Colonic mucosa (tissue), 4 donors: ENCODE measurements at regions not wholly inside any gene's neighbourhood (a gene's known extent, or its start where the extent isn't known, plus 50 kb on each side); places are given as distances from the start of the nearest gene placed in this dataset.

Experiments used
- DNase-seq: peaks from one replicate; pipeline ENCODE4 v3.0.0-alpha.2; 2020
- H3K27ac ChIP-seq: fragments of 200-600 bp; one replicate; pipeline ENCODE4 v1.8.0; 2021
- H3K27me3 ChIP-seq: fragments of 200-600 bp; one replicate; pipeline ENCODE4 v1.8.0; 2021
- H3K36me3 ChIP-seq: fragments of 200-600 bp; one replicate; pipeline ENCODE4 v1.8.0; 2021
- H3K4me1 ChIP-seq: fragments of 200-600 bp; one replicate; pipeline ENCODE4 v1.8.0; 2021; ENCODE audit warnings: mild to moderate bottlenecking
- H3K4me3 ChIP-seq: fragments of 200-600 bp; one replicate; pipeline ENCODE4 v1.8.0; 2021
- H3K9ac ChIP-seq, 2 donors: one replicate each; pipeline ENCODE4 v1.7.0; 2013; ENCODE audit warnings: control low read depth in 2 of 2, low read depth in 2 of 2, low read length in 2 of 2
- H3K9me3 ChIP-seq: fragments of 200-600 bp; one replicate; pipeline ENCODE4 v1.8.0; 2021
- CTCF ChIP-seq: fragments of 200-600 bp; IDR thresholded peaks from one replicate; pipeline ENCODE4 v1.8.0; 2022; ENCODE audit warnings: antibody characterized with exemption, mild to moderate bottlenecking
- intact Hi-C: fragments of 100-400 bp; cut with DNase I; formaldehyde crosslinking; loops from one replicate; pipeline ENCODE4 v1.14.1; 2022
- donor health status: healthy.
- donor health status: DM: no; HTN: no; CAD: no.
- donor health status: DM: no; HTN: no; CAD: no.

- no peak overlapping the region for H3K27ac ChIP-seq
- no peaks in the 10 kb centered on the region for H3K9me3 ChIP-seq
- H3K36me3 ChIP-seq = no peaks in the 10 kb centered on the region
- DNase-seq = no peak
- no peaks in the 10 kb centered on the region for H3K4me1 ChIP-seq
- H3K4me3 ChIP-seq = no peak overlapping the region
- no peak overlapping the region for H3K9ac ChIP-seq
- no peak for TF ChIP-seq CTCF
- no peaks in the 10 kb centered on the region for H3K27me3 ChIP-seq
- intact Hi-C loops = no loop called here
Observed at GRCh38 chr5:6236858-6237481, 141.4 kb downstream of the MED10 start.

- H3K36me3 ChIP-seq = no peaks in the 10 kb centered on the region
- H3K27me3 ChIP-seq = no peaks in the 10 kb centered on the region
- H3K9ac ChIP-seq = no peak overlapping the region
- H3K27ac ChIP-seq = no peak overlapping the region
- H3K4me3 ChIP-seq = no peak overlapping the region
- intact Hi-C loops = no loop called here
- no peaks in the 10 kb centered on the region for H3K9me3 ChIP-seq
- no peaks in the 10 kb centered on the region for H3K4me1 ChIP-seq
- TF ChIP-seq CTCF = no peak
- no peak for DNase-seq
Observed at GRCh38 chr5:6236170-6236793, 142.1 kb downstream of the MED10 start.

- no peaks in the 10 kb centered on the region for H3K4me1 ChIP-seq
- H3K27ac ChIP-seq = no peak overlapping the region
- intact Hi-C loops = no loop called here
- H3K36me3 ChIP-seq = no peaks in the 10 kb centered on the region
- H3K27me3 ChIP-seq = no peaks in the 10 kb centered on the region
- no peaks in the 10 kb centered on the region for H3K9me3 ChIP-seq
- no peak for TF ChIP-seq CTCF
- H3K9ac ChIP-seq = no peak overlapping the region
- no peak for DNase-seq
- no peak overlapping the region for H3K4me3 ChIP-seq
Observed at GRCh38 chr5:6235726-6236125, 142.6 kb downstream of the MED10 start.

- intact Hi-C loops = no loop called here
- H3K9me3 ChIP-seq = no peaks in the 10 kb centered on the region
- no peak overlapping the region for H3K9ac ChIP-seq
- H3K4me3 ChIP-seq = no peak overlapping the region
- TF ChIP-seq CTCF = no peak
- DNase-seq = no peak
- H3K27me3 ChIP-seq = no peaks in the 10 kb centered on the region
- no peaks in the 10 kb centered on the region for H3K4me1 ChIP-seq
- H3K36me3 ChIP-seq = no peaks in the 10 kb centered on the region
- no peak overlapping the region for H3K27ac ChIP-seq
Observed at GRCh38 chr5:6228257-6229250, 149.8 kb downstream of the MED10 start.

GRCh38 chr5:6225121-6225607 is 153.2 kb downstream of the MED10 start:
- H3K27me3 ChIP-seq = no peaks in the 10 kb centered on the region
- H3K9me3 ChIP-seq = no peaks in the 10 kb centered on the region
- no peak overlapping the region for H3K4me3 ChIP-seq
- no peak overlapping the region for H3K9ac ChIP-seq
- H3K27ac ChIP-seq = no peak overlapping the region
- DNase-seq = no peak
- no peaks in the 10 kb centered on the region for H3K4me1 ChIP-seq
- no peaks in the 10 kb centered on the region for H3K36me3 ChIP-seq
- no peak for TF ChIP-seq CTCF
- intact Hi-C loops = no loop called here
